Tibial artery (tissue), 4 donors: ENCODE measurements at regions not wholly inside any gene's neighbourhood (a gene's known extent, or its start where the extent isn't known, plus 50 kb on each side); places are given as distances from the start of the nearest gene placed in this dataset.

Experiments used
- DNase-seq, 2 donors: peaks; one replicate each; pipeline ENCODE4 v3.0.0-alpha.2; 2019
- H3K27ac ChIP-seq, 2 donors: fragments of 200-600 bp; sonication (generic) in 1 of 2; 1 replicate in 1 of 2; 2 replicates in 1 of 2; pipeline ENCODE4 v1.5.1; 2018 to 2019; ENCODE audit warnings: mild to moderate bottlenecking in 1 of 2
- H3K27me3 ChIP-seq, 2 donors: fragments of 200-600 bp; sonication (generic) in 1 of 2; one replicate each; pipeline versions ENCODE4 v1.5.1 to v1.6.0; 2016 to 2019
- H3K36me3 ChIP-seq, 3 donors: fragments of 200-600 bp; sonication (generic) in 2 of 3; one replicate each; pipeline ENCODE4 v1.5.1; 2016 to 2019; ENCODE audit warnings: mild to moderate bottlenecking in 2 of 3
- H3K4me1 ChIP-seq, 4 donors: fragments of 200-600 bp; sonication (generic) in 2 of 4; 1 replicate in 3 of 4; 2 replicates in 1 of 4; pipeline ENCODE4 v1.5.1; 2016 to 2019
- H3K4me3 ChIP-seq, 2 donors: fragments of 200-600 bp; sonication (generic) in 1 of 2; 1 replicate in 1 of 2; 2 replicates in 1 of 2; pipeline ENCODE4 v1.5.1; 2018 to 2019; ENCODE audit warnings: mild to moderate bottlenecking in 2 of 2
- H3K9me3 ChIP-seq, 3 donors: fragments of 200-600 bp; sonication (generic) in 1 of 3; one replicate each; pipeline ENCODE4 v1.5.1; 2016 to 2019
- intact Hi-C: fragments of 100-400 bp; cut with DNase I; formaldehyde crosslinking; loops from one replicate; pipeline ENCODE4 v1.15.0; 2023; ENCODE audit warnings: low total_unique reads
- TF ChIP-seq, protein P1 (sequence below), 2 experiments: fragments of 200-600 bp in 1 of 2; fragments of 450-650 bp in 1 of 2; IDR thresholded peaks; one replicate each; pipeline ENCODE4 v1.5.1; 2017 to 2019; ENCODE audit warnings: antibody characterized with exemption in 2 of 2, mild to moderate bottlenecking in 1 of 2, moderate library complexity in 1 of 2

DNA sequence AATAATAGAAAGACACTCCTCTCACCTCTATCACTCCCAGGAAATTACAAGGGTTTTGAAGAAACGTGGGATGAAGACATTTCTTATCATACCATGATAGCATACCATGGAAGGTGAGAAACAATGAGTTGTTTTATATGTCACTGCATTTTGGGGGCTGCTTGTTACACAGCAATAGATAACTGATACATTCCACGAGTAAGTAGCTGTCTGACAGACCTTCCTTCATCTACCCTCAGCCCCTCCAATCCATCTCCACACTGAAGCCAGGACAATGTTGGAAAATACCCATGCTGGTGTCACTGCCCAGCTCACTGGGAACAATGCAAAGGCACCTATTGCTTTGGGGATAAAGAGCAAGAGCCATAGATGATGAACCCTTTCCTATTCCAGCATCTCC is 68.9 kb upstream of the USP29 start:
- H3K27ac ChIP-seq = no peak overlapping the region
- TF ChIP-seq, protein P1, sequence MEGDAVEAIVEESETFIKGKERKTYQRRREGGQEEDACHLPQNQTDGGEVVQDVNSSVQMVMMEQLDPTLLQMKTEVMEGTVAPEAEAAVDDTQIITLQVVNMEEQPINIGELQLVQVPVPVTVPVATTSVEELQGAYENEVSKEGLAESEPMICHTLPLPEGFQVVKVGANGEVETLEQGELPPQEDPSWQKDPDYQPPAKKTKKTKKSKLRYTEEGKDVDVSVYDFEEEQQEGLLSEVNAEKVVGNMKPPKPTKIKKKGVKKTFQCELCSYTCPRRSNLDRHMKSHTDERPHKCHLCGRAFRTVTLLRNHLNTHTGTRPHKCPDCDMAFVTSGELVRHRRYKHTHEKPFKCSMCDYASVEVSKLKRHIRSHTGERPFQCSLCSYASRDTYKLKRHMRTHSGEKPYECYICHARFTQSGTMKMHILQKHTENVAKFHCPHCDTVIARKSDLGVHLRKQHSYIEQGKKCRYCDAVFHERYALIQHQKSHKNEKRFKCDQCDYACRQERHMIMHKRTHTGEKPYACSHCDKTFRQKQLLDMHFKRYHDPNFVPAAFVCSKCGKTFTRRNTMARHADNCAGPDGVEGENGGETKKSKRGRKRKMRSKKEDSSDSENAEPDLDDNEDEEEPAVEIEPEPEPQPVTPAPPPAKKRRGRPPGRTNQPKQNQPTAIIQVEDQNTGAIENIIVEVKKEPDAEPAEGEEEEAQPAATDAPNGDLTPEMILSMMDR (IDR thresholded peaks at IDR 0.05) = no peak
- H3K4me1 ChIP-seq = no peaks in the 10 kb centered on the region
- DNase-seq = no peak
- H3K9me3 ChIP-seq = peaks cover 3 to 6% (median 3%) of the 10 kb centered on the region in 3 donors
- H3K4me3 ChIP-seq = no peak overlapping the region
- intact Hi-C loops = no loop called here
- no peaks in the 10 kb centered on the region for H3K36me3 ChIP-seq
- peaks cover 0 to 6% of the 10 kb centered on the region in 2 donors for H3K27me3 ChIP-seq

DNA sequence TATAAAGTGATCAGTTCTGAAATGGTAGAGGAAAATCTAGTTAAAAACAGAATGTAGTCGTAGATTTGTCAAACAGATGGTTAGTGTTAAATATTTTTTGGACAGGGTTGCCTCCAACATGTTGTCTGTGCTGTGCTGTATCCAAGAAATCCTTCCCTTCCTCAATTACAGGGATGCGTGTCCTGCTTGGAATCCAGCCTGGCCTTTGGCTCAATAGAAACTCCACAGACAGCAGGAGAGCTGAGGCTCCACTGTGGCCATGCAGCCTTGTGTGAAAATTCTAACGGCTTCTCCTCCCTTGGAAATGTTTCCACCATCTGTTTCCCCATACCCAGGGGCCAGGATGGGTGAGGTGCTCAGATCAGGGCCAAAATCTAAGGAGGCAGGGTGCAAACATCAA is 67.7 kb upstream of the USP29 start:
- no peak overlapping the region for H3K4me3 ChIP-seq
- peaks cover 3 to 7% (median 6%) of the 10 kb centered on the region in 3 donors for H3K9me3 ChIP-seq
- DNase-seq = no peak
- H3K27ac ChIP-seq = no peak overlapping the region
- H3K27me3 ChIP-seq = peaks cover 0 to 6% of the 10 kb centered on the region in 2 donors
- intact Hi-C loops = no loop called here
- TF ChIP-seq, protein P1 (IDR thresholded peaks at IDR 0.05) = no peak
- no peaks in the 10 kb centered on the region for H3K36me3 ChIP-seq
- no peaks in the 10 kb centered on the region for H3K4me1 ChIP-seq

DNA sequence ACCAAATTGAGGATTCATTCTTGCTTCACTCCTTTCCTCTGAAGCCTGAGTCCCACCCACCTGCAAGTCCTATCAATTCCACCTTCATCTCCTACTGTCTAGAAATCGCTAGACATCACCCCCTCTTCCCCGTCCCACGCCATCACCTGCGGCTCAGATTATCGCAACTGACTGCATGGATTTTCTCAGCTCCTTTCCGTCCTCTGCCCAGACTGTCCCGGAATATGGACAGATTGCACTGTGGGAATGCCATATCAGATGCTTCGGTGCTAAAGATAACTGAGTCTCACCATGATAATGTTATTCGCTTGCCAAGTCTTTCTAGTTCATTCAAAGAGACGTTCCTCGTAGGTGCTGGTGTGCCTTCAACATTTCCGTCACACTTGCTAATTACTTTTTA is 66.4 kb upstream of the USP29 start:
- intact Hi-C loops = no loop called here
- Histone ChIP-seq H3K27me3 (peaks cover 0 to 6% of the 10 kb centered on the region in 2 donors), H3K36me3 (no peaks in the 10 kb centered on the region), H3K9me3 (peaks cover 0 to 7% (median 0%) of the 10 kb centered on the region in 3 donors), H3K4me1 (no peaks in the 10 kb centered on the region), H3K27ac (no peak overlapping the region), H3K4me3 (no peak overlapping the region)
- TF ChIP-seq, protein P1 (IDR thresholded peaks at IDR 0.05) = no peak
- DNase-seq = no peak

DNA sequence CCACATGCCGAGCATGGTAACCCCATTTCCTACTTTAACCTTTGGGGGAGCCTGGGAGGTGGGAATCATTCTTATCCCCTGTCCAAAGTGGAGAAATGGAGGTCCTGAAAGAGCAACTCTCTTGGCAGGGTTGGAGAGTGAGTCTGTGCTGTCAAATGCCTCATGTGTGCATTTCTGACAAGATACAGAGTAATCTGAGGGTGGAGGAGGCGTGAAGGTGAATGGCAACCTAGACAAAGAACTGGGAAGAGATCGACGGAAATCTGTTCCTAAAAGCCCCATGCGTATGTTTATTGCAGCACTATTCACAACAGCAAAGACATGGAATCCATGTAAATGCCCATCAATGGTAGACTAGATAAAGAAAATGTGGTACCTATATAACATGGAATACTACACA is 63.8 kb upstream of the USP29 start:
- TF ChIP-seq, protein P1 (IDR thresholded peaks at IDR 0.05) = no peak
- no peaks in the 10 kb centered on the region for H3K36me3 ChIP-seq
- no peak overlapping the region for H3K4me3 ChIP-seq
- peaks cover 0 to 7% (median 0%) of the 10 kb centered on the region in 3 donors for H3K9me3 ChIP-seq
- peaks cover 0 to 6% of the 10 kb centered on the region in 2 donors for H3K27me3 ChIP-seq
- intact Hi-C loops = no loop called here
- H3K4me1 ChIP-seq = no peaks in the 10 kb centered on the region
- no peak for DNase-seq
- no peak overlapping the region for H3K27ac ChIP-seq

DNA sequence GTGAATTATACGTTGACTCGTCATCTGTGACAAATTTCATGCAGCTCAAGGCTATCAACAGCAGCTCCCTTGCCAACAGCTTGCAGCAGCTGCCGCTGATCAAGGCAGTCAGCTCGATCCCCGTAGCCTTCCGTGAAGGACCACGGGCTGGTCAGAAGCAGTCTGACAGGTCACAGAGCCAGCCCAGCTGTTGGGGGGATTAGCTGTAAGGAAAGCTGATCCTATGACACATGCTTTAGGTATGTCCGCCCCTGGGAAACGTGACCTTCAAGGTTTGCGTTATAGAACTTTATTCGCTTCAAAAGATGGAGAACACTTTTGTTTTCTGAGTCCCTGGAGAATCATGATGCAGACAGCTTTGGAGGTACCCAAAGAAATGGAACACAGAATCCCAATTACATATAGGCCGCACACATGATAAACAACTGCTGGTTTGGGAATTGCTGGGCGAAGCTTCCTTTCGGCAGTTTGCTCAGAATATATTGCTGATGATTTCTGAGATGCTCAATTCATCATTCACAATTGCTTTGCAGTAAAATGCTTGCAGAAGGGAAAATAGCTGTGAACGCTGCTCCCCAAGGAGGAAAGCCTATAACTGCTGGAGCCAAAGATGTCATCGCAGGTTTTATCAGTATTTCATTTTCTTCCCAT is 62.6 kb upstream of the USP29 start:
- Histone ChIP-seq H3K9me3 (peaks cover 0 to 7% (median 0%) of the 10 kb centered on the region in 3 donors), H3K27ac (no peak overlapping the region), H3K4me1 (no peaks in the 10 kb centered on the region), H3K27me3 (peaks cover 0 to 6% of the 10 kb centered on the region in 2 donors), H3K4me3 (no peak overlapping the region), H3K36me3 (no peaks in the 10 kb centered on the region)
- TF ChIP-seq, protein P1 (IDR thresholded peaks at IDR 0.05) = no peak
- intact Hi-C loops = no loop called here
- no peak for DNase-seq
